RWPE2 (cell line): ENCODE measurements at regions not wholly inside any gene's neighbourhood (a gene's known extent, or its start where the extent isn't known, plus 50 kb on each side); places are given as distances from the start of the nearest gene placed in this dataset.

Experiments
- ATAC-seq: fragments of 200-7000 bp; cut with Tn5 transposase; 3 replicates; pipeline ENCODE4 v1.9.1; 2021; ENCODE audit warnings: low read depth
- DNase-seq: peaks from one replicate; pipeline ENCODE4 v3.0.0-alpha.2; 2020; ENCODE audit warnings: low spot score
- H3K27ac ChIP-seq: fragments of 450-650 bp; 2 replicates; pipeline ENCODE4 v1.5.1; 2017; ENCODE audit warnings: mild to moderate bottlenecking; ENCODE audit not compliant: poor library complexity, severe bottlenecking
- H3K27me3 ChIP-seq: fragments of 250-450 bp; sonication (Bioruptor Pico); 2 replicates; pipeline ENCODE4 v1.5.1; 2021; ENCODE audit warnings: mild to moderate bottlenecking, moderate library complexity; ENCODE audit not compliant: insufficient read depth, poor library complexity, severe bottlenecking
- H3K36me3 ChIP-seq: fragments of 250-450 bp; sonication (Bioruptor Pico); 2 replicates; pipeline ENCODE4 v1.5.1; 2020; ENCODE audit warnings: low read depth, mild to moderate bottlenecking, moderate library complexity
- H3K4me1 ChIP-seq: fragments of 250-450 bp; sonication (Bioruptor Pico); 2 replicates; pipeline ENCODE4 v1.5.1; 2021; ENCODE audit warnings: mild to moderate bottlenecking, moderate library complexity; ENCODE audit not compliant: insufficient read depth, poor library complexity, severe bottlenecking
- H3K4me3 ChIP-seq: fragments of 250-450 bp; sonication (Bioruptor Pico); 2 replicates; pipeline ENCODE4 v1.5.1; 2021; ENCODE audit warnings: mild to moderate bottlenecking, moderate library complexity; ENCODE audit not compliant: severe bottlenecking
- H3K9me3 ChIP-seq: fragments of 250-450 bp; sonication (Bioruptor Pico); 2 replicates; pipeline ENCODE4 v1.5.1; 2021; ENCODE audit warnings: mild to moderate bottlenecking, moderate library complexity; ENCODE audit not compliant: severe bottlenecking
- CTCF ChIP-seq: fragments of 450-650 bp; IDR thresholded peaks from one replicate; pipeline ENCODE4 v1.5.1; 2017; ENCODE audit warnings: mild to moderate bottlenecking, moderate library complexity; ENCODE audit not compliant: poor library complexity, severe bottlenecking

DNA sequence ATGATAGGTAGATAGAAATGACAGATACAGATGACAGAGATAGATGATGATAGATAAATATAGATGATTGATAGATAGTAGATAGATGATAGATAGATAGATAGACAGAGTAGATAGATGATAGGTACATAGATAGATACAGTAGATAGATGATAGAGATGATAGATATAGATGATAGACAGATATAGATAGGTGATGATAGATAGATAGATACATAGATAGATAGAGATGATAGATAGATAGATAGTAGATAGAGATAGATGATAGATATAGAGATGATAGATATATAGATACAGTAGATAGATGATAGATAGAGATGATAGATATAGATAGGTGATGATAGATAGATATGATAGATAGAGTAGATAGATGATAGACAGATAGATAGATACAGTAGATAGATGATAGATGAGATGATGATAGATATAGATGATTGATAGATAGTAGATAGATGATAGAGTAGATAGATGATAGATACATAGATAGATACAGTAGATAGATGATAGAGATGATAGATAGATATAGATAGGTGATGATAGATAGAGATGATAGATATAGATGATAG, 95.7 kb upstream of the SMIM23 start:
- Histone ChIP-seq H3K27me3 (no peaks in the 10 kb centered on the region), H3K36me3 (no peaks in the 10 kb centered on the region), H3K4me3 (no peak overlapping the region), H3K9me3 (no peaks in the 10 kb centered on the region), H3K27ac (no peak overlapping the region), H3K4me1 (no peaks in the 10 kb centered on the region)
- no peak for TF ChIP-seq CTCF
- no peak for DNase-seq
- ATAC-seq = no peak

GRCh38 chr5:171692107-171692506, 93.5 kb upstream of the SMIM23 start:
- DNase-seq = no peak
- Histone ChIP-seq H3K36me3 (no peaks in the 10 kb centered on the region), H3K27me3 (no peaks in the 10 kb centered on the region), H3K4me1 (no peaks in the 10 kb centered on the region), H3K27ac (no peak overlapping the region), H3K4me3 (no peak overlapping the region), H3K9me3 (no peaks in the 10 kb centered on the region)
- no peak for ATAC-seq
- no peak for TF ChIP-seq CTCF

DNA sequence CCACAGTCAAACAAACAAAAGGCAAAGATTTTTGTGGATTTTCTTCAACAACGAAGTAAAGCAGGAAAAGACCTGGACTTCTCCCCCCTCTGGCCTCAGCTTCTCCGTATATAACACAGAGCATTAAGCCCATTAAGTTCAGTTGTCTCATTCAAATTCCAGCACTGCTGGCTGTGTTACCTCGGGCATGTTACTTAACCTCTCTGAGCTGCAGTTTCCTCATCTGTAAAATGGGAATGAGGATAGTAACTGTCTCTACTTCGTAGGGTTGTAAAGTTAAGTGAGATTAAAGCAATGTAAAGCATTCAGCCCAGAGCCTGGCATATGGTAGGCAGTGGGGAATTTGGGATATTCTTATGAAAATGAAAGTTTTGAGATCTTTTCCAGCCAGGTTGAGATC, 92.7 kb upstream of the SMIM23 start:
- H3K36me3 ChIP-seq = no peaks in the 10 kb centered on the region
- no peak overlapping the region for H3K27ac ChIP-seq
- H3K4me1 ChIP-seq = no peaks in the 10 kb centered on the region
- no peaks in the 10 kb centered on the region for H3K9me3 ChIP-seq
- no peak overlapping the region for H3K4me3 ChIP-seq
- DNase-seq = no peak
- no peaks in the 10 kb centered on the region for H3K27me3 ChIP-seq
- no peak for ATAC-seq
- no peak for TF ChIP-seq CTCF

DNA sequence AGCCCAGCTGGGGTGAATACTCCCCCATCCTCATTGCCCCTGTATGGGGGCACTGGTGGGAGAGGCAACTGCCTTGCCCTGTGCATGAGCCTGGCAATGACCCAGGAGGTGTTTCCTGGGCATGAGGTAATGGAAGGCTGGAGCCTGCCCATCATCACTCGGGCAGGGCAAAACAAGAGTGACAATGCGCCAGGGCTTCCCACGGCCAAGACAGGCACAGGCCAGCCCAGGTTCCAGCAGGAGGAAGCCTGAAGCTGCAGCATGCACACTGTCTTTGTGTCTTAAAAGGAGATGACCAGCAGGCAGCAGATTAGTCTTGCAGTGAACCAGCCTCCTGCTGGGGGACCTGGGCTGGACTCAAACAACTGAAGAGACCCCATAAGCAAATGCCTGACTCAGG, 92.2 kb upstream of the SMIM23 start:
- ATAC-seq (peak; percentile 49; the same call in 1 of the 3 replicates), DNase-seq (no peak)
- Histone ChIP-seq H3K36me3 (no peaks in the 10 kb centered on the region), H3K27me3 (no peaks in the 10 kb centered on the region), H3K4me3 (no peak overlapping the region), H3K9me3 (no peaks in the 10 kb centered on the region), H3K27ac (no peak overlapping the region), H3K4me1 (no peaks in the 10 kb centered on the region)
- no peak for TF ChIP-seq CTCF

DNA sequence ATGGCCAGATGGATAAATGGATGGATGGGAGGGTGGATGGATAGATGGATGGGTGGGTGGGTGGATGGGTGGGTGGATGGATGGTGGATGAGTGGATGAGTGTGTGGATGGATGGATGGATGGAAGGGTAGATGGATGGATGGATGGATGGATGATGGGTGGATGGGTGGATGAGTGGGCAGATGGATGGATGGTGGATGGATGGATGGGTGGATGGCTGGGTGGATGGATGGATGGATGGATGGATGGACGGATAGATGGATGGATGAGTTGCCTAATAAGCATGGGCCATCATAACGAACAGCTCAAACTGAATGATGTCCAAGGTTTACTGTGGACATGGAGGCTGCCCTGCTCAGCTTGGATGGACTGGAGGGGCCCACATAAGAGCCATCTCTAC, 89.8 kb upstream of the SMIM23 start:
- Histone ChIP-seq H3K27ac (no peak overlapping the region), H3K4me1 (no peaks in the 10 kb centered on the region), H3K36me3 (no peaks in the 10 kb centered on the region), H3K9me3 (no peaks in the 10 kb centered on the region), H3K4me3 (no peak overlapping the region), H3K27me3 (no peaks in the 10 kb centered on the region)
- no peak for DNase-seq
- no peak for TF ChIP-seq CTCF
- ATAC-seq = no peak
